ENCODE measurements at regions not wholly inside any gene's neighbourhood (a gene's known extent, or its start where the extent isn't known, plus 50 kb on each side); places are given as distances from the start of the nearest gene placed in this dataset.

DNA sequence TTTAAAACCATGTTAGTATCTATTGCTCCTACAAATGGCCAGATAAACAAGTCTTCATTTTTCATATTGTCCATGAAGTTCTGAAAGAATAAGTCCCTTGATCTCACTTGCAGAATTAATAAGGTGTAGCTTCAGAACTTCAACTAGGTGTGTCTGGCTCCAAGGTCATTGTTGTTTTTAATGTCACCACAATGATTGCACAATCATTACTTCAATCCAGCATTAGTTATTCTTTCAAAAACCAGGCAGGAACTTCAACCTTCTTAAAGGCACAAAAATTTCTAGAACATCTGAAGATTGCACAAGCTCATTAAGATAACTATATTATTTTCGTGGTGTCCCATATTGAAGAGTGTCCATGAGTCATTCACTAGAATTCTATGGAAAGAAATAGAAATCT lies 1386.4 kb downstream of the CDH11 start:
- H3K27me3 Mint-ChIP-seq, result no peaks in the 10 kb centered on the region
- H3K4me3 Mint-ChIP-seq, result no peak overlapping the region
- DNase-seq (no peak), ATAC-seq (ENCODE audit: low read depth) (no peak)
- no peaks in the 10 kb centered on the region for H3K36me3 Mint-ChIP-seq
- POLR2A ChIA-PET, result no interaction called here
- H3K9me3 Mint-ChIP-seq, result peaks cover 6% of the 10 kb centered on the region
- H3K4me1 Mint-ChIP-seq, result no peaks in the 10 kb centered on the region
- no peak overlapping the region for H3K27ac Mint-ChIP-seq

DNA sequence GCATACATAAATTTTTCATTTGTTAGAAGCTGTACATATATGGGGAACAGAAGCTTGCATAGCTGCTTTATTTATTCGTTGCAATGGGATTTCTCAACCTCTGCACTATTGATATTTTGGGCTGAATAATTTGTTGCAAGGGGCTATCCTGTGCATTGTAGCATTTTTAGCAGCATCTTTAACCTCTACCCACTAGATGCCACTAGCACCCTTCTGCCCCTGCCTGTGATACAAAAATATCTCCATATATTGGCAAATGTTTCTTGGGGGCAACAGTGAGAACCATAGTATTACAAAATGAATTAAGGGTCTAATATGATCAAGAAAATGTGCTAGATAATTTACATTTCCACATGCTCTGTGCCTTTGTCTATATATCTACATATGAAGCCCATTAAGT lies 1401.0 kb downstream of the CDH11 start:
- Mint-ChIP-seq H3K4me3 (no peak overlapping the region), H3K4me1 (no peaks in the 10 kb centered on the region), H3K36me3 (no peaks in the 10 kb centered on the region), H3K27me3 (no peaks in the 10 kb centered on the region), H3K9me3 (peaks cover 3% of the 10 kb centered on the region), H3K27ac (no peak overlapping the region)
- POLR2A ChIA-PET, result no interaction called here
- ATAC-seq (ENCODE audit: low read depth), result no peak
- DNase-seq, result no peak

DNA sequence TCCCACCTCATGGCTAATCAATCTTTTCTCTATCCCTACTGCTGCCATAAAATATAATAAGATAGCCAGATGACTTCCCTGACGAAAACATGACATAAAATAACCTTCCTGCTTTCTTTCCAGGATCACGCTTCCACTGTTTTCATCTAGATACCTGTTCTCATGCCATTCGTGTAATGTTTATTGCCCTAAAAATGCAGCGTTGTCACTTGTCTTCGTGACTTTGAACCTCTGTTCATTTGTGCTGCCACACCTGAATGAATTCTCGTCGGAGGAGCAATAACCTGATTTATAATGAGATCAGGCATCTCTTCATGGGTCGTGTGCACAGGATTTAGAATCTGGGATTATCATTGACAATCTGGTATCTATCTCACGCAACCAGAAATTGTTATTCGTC lies 1401.9 kb downstream of the CDH11 start:
- POLR2A ChIA-PET, result no interaction called here
- peaks cover 3% of the 10 kb centered on the region for H3K9me3 Mint-ChIP-seq
- DNase-seq, result no peak

DNA sequence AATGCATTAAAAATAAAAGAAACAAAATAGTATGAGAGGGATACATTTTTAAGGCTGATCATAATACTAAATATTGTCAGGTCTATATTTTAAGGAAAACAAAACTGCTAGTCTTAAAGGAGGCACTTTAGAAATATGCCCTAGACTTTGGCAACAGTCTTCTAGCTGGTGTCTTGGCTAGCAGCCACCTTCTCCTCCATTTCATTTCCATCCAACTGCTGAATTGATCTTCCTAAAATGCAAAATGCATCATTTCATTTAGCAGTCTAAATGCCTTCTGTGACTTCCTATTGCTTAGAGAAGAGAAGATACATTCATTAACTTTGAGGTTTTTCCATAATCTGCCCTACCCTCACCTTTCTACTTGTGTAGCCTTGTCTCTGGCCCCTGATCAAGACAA lies 1404.1 kb downstream of the CDH11 start:
- Mint-ChIP-seq H3K36me3 (no peaks in the 10 kb centered on the region), H3K4me1 (no peaks in the 10 kb centered on the region)
- ATAC-seq (ENCODE audit: low read depth), result no peak

More for the DNA sequence above, 1401.9 kb downstream of the CDH11 start:
- H3K4me3 Mint-ChIP-seq, result no peak overlapping the region
- H3K27ac Mint-ChIP-seq, result no peak overlapping the region
- no peaks in the 10 kb centered on the region for H3K27me3 Mint-ChIP-seq
- no peaks in the 10 kb centered on the region for H3K36me3 Mint-ChIP-seq
- ATAC-seq (ENCODE audit: low read depth), result no peak
- H3K4me1 Mint-ChIP-seq, result no peaks in the 10 kb centered on the region

DNA sequence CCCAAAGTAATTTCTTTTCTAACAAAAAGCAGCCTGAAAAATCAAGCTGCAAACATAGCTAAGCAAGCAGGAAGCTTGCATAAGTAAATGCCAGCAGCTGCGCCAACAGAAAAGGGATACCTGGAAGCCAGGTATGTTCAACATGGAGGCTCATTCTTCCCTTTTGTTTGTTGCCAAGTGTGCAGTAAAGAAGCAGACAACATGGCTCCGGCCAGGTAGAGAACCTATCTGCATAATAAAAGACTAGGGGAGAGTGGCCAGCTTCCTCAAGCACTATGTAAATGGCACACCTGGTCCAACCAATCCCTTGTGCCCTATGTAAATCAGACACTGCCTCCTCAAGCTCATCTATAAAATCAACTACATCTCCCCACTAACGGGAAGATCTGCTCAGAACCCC lies 1407.0 kb downstream of the CDH11 start:
- ATAC-seq (ENCODE audit: low read depth) (no peak), DNase-seq (no peak)
- H3K36me3 Mint-ChIP-seq, result no peaks in the 10 kb centered on the region
- no peak overlapping the region for H3K4me3 Mint-ChIP-seq
- POLR2A ChIA-PET, result no interaction called here
- H3K27ac Mint-ChIP-seq, result no peak overlapping the region
- no peaks in the 10 kb centered on the region for H3K27me3 Mint-ChIP-seq
- H3K9me3 Mint-ChIP-seq, result no peaks in the 10 kb centered on the region
- no peaks in the 10 kb centered on the region for H3K4me1 Mint-ChIP-seq

More for the DNA sequence above, 1404.1 kb downstream of the CDH11 start:
- no peak overlapping the region for H3K4me3 Mint-ChIP-seq
- H3K27me3 Mint-ChIP-seq, result no peaks in the 10 kb centered on the region
- POLR2A ChIA-PET, result no interaction called here
- peaks cover under 1% of the 10 kb centered on the region for H3K9me3 Mint-ChIP-seq
- no peak overlapping the region for H3K27ac Mint-ChIP-seq
- no peak for DNase-seq

DNA sequence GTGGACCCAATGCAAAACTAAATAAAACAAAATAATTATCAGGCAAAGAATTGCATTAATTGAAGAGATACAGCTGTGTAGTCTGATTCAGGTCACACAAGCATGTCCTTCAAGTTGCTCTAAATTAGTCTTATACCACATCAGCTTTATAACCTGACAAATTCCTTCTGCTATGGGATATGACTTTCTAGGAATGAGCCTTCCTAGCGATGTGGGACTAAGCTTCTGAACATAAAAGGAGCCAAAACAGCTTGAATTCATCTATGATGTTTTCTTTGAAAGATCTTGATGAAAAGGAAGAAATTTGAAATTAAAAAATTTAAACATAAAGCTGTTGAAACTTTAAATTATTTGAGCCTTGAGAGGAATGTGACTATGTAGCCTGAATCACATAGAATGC lies 1409.1 kb downstream of the CDH11 start:
- Mint-ChIP-seq H3K4me3 (no peak overlapping the region), H3K9me3 (no peaks in the 10 kb centered on the region), H3K27ac (no peak overlapping the region), H3K27me3 (no peaks in the 10 kb centered on the region), H3K36me3 (no peaks in the 10 kb centered on the region), H3K4me1 (no peaks in the 10 kb centered on the region)
- DNase-seq, result no peak
- POLR2A ChIA-PET, result no interaction called here
- ATAC-seq (ENCODE audit: low read depth), result no peak

DNA sequence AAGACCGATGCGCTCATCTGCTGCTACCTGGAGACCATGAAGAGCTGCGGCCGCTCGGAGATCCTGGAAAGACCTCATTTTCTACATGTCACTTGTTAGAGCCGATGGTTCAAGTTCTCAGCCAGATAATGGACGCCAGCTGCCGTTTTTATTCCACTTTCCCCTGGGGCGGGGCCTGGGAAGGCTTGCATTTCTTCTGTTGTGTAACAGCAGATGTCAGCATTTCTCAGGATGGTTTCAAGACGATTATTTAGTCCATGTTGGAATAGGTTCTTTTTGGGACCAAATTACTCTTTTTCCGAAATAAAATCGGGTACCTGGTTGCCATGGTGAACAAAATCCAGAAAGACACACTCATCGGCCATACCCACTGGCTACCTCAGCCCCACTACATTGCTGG lies 1418.3 kb downstream of the CDH11 start:
- H3K4me1 Mint-ChIP-seq, result no peaks in the 10 kb centered on the region
- no peaks in the 10 kb centered on the region for H3K27me3 Mint-ChIP-seq
- no peak for DNase-seq
- H3K4me3 Mint-ChIP-seq, result no peak overlapping the region
- no peaks in the 10 kb centered on the region for H3K36me3 Mint-ChIP-seq
- no peak for ATAC-seq (ENCODE audit: low read depth)
- H3K9me3 Mint-ChIP-seq, result peaks cover 3% of the 10 kb centered on the region
- no peak overlapping the region for H3K27ac Mint-ChIP-seq
- POLR2A ChIA-PET, result no interaction called here

DNA sequence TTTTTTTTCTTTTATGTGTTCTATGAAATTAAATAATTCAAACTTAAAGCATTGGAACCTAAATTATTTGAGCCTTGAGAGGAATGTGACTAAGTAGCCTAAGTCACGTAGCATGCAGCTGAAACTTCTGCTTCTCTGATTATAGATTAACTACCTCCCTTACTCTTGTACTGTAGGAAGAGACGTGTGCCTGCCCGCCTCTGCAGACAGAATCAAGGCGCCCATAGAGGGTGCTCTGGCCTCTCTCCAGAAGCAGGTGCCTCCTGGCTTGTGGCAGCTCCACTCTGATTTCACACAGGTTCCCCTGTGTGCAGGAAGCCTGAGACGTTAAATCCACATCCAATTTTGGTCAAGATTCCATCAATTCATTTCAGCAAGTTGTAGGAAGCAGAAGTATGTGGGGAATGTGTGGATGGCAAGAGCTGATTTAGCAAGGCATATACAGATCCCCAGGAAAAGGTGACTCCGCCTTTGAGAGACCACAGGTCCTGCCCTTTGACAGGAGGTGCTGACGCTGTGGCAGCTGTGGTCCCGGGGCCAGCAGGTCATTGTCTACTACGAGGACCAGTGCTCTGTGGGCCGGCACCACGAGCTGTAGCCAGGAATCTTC lies 1418.8 kb downstream of the CDH11 start:
- DNase-seq (no peak), ATAC-seq (ENCODE audit: low read depth) (no peak)
- Mint-ChIP-seq H3K27me3 (no peaks in the 10 kb centered on the region), H3K4me3 (no peak overlapping the region), H3K9me3 (peaks cover 3% of the 10 kb centered on the region), H3K4me1 (no peaks in the 10 kb centered on the region), H3K27ac (no peak overlapping the region), H3K36me3 (no peaks in the 10 kb centered on the region)
- POLR2A ChIA-PET, result no interaction called here

DNA sequence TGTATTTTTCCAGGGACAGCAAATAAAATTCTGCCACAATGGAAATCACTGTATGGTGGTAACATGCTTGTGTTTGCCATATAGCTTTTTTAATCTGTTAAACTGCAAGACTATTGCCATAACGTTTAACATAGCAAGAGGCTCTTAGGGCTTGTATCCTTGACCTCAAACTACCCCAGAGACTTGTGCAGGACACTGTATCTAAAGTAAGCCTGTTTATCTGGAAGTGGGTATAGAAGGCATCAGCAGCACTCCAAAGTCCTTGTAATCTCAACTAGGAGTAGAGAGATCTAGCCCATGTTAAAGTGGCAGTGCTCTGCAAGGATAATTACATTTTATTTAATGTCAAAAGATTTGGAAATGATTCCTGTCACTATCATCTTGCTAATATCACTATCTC lies 1424.1 kb downstream of the CDH11 start:
- no peaks in the 10 kb centered on the region for H3K36me3 Mint-ChIP-seq
- H3K4me1 Mint-ChIP-seq, result no peaks in the 10 kb centered on the region
- peaks cover 8% of the 10 kb centered on the region for H3K9me3 Mint-ChIP-seq
- POLR2A ChIA-PET, result no interaction called here
- H3K4me3 Mint-ChIP-seq, result no peak overlapping the region
- ATAC-seq (ENCODE audit: low read depth) (no peak), DNase-seq (no peak)
- H3K27me3 Mint-ChIP-seq, result no peaks in the 10 kb centered on the region
- no peak overlapping the region for H3K27ac Mint-ChIP-seq

DNA sequence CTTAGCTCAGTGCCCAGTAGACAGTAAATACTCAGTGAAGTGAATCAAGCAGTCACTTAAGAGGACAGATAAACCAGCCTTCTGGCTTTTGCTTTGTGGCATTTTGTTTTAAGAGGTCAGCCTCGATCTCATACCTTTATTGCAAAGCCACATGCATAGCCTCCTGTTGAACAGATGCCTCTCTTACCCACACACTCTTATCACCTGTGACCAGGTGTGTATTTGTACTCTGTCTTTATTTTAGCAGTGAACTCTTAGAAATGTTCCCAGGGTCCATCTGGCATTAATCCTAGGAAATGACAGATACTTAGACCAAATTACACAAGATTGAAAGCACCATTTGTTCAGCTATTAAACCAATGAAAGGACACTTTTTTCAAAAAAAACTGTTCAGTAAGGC lies 1426.5 kb downstream of the CDH11 start:
- H3K27ac Mint-ChIP-seq, result no peak overlapping the region
- H3K27me3 Mint-ChIP-seq, result no peaks in the 10 kb centered on the region
- H3K36me3 Mint-ChIP-seq, result no peaks in the 10 kb centered on the region
- ATAC-seq (ENCODE audit: low read depth) (no peak), DNase-seq (no peak)
- H3K4me1 Mint-ChIP-seq, result no peaks in the 10 kb centered on the region
- POLR2A ChIA-PET, result no interaction called here
- no peak overlapping the region for H3K4me3 Mint-ChIP-seq
- H3K9me3 Mint-ChIP-seq, result peaks cover 8% of the 10 kb centered on the region

DNA sequence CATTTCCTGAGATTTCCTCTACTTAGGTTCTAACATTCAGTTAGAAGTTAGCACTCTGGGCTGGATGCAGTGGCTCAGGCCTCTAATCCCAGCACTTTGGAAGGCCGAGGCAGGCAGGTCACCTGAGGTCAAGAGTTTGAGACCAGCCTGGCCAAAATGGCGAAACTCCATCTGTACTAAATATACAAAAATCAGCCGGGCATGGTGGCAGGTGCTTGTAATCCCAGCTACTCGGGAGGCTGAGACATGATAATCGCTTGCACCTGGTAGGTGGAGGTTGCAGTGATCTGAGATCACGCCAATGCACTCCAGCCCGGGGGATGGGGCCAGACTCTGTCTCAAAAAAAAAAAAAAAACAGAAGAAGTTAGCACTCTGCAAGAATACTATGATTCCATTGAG lies 1430.9 kb downstream of the CDH11 start:
- Mint-ChIP-seq H3K36me3 (no peaks in the 10 kb centered on the region), H3K4me3 (no peak overlapping the region), H3K4me1 (no peaks in the 10 kb centered on the region), H3K27ac (no peak overlapping the region), H3K9me3 (peaks cover 8% of the 10 kb centered on the region), H3K27me3 (no peaks in the 10 kb centered on the region)
- DNase-seq (no peak), ATAC-seq (ENCODE audit: low read depth) (no peak)
- POLR2A ChIA-PET, result no interaction called here

DNA sequence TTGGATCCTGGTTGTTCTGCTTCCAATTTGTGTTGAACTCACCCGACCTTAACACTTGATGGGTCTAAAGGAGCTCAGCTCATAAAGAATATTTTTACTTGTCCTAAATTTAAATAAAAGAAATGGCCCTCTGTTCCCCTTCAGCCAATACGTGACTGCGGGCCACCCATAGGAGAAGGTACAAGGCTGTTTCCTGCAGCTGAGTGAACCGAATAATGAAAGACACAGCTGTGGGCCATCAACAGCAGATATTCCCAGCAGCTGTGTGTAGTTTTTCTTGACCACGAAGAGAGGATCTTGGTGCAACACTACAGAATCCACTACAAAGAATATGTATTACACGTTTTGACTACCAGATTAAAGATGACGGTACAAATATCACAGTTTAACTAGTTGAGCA lies 1431.6 kb downstream of the CDH11 start:
- H3K27me3 Mint-ChIP-seq, result no peaks in the 10 kb centered on the region

DNA sequence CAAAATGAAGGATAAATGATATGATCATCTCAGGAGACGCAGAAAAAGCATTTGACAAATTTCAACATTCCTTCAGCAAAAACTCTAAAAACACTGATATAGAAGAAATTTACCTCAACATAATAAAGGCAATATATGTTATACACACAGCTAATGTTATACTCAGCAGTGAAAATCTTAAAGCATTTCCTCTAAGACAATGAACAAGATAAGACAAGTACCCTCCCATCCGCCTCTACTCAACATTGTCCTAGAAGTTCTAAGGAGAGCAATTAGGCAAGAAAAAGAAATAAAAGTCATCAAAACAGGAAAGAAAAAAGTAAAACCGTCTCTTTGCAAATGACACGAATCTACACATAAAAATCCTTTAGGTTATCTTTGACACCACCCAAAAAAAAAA lies 1432.8 kb downstream of the CDH11 start:
- H3K4me1 Mint-ChIP-seq, result no peaks in the 10 kb centered on the region
- no peak overlapping the region for H3K4me3 Mint-ChIP-seq
- POLR2A ChIA-PET, result no interaction called here
- DNase-seq (no peak), ATAC-seq (ENCODE audit: low read depth) (no peak)
- H3K36me3 Mint-ChIP-seq, result no peaks in the 10 kb centered on the region
- H3K27ac Mint-ChIP-seq, result no peak overlapping the region
- H3K27me3 Mint-ChIP-seq, result no peaks in the 10 kb centered on the region
- peaks cover 12% of the 10 kb centered on the region for H3K9me3 Mint-ChIP-seq

More for the DNA sequence above, 1431.6 kb downstream of the CDH11 start:
- POLR2A ChIA-PET, result no interaction called here
- no peak for ATAC-seq (ENCODE audit: low read depth)
- Mint-ChIP-seq H3K4me3 (no peak overlapping the region), H3K27ac (no peak overlapping the region), H3K4me1 (no peaks in the 10 kb centered on the region), H3K9me3 (peaks cover 8% of the 10 kb centered on the region), H3K36me3 (no peaks in the 10 kb centered on the region)
- no peak for DNase-seq

DNA sequence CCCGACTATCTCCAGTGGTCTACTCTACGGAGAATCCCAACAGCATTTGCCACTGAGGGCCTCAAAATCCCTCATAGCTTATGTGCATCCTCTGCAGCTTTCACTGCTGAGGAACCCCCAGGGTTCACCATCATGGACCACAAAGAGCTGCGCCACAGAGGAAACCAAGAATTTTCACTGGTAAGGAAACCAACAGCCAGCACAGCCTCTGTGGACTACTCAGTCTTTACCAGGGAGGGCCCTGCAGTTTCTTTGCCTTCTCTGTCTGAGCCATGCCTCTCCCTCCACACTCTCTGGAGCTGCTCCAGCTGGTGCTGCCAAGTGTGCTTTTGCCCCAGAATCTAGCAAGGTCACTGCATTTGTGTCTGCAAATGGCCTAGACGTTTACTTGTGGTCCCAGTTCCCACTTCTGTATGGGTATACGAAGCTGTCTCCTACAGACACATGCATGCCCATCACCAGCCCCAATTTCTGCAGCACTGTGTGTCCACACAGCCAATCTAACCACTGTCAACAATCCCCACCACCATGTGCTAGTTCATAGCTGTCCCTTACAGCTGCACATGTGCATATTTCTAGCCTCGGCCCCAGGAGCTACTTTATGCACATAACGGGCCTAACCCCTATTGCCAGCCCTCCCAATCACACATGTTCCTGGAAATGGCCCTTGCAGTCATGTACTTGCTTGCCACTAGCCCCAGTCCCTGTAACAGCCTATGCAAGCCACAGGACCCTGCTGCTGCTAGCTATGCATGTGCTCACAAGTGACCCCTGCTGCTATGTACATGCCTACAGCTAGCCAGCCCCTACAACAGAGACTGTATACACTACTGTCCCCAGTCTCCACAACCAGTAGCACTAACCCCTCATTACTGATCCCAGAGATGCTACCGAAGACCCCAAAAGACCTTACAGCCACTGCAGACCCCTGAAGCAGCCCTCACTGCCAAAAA lies 1437.4 kb downstream of the CDH11 start:
- DNase-seq, result no peak
- H3K4me3 Mint-ChIP-seq, result no peak overlapping the region
- no peaks in the 10 kb centered on the region for H3K4me1 Mint-ChIP-seq
- H3K27ac Mint-ChIP-seq, result no peak overlapping the region
- H3K36me3 Mint-ChIP-seq, result no peaks in the 10 kb centered on the region
- H3K27me3 Mint-ChIP-seq, result no peaks in the 10 kb centered on the region
- peaks cover 8% of the 10 kb centered on the region for H3K9me3 Mint-ChIP-seq
- no peak for ATAC-seq (ENCODE audit: low read depth)
- POLR2A ChIA-PET, result no interaction called here
